HG03135 (cell line): ENCODE measurements at regions not wholly inside any gene's neighbourhood (a gene's known extent, or its start where the extent isn't known, plus 50 kb on each side); places are given as distances from the start of the nearest gene placed in this dataset.

ENCODE experiments used
- ATAC-seq: cut with Tn5 transposase; IDR thresholded peaks from one replicate; pipeline ENCODE4 v1.9.1; 2021; ENCODE audit warnings: mild to moderate bottlenecking, moderate library complexity; ENCODE audit not compliant: unreplicated experiment

DNA sequence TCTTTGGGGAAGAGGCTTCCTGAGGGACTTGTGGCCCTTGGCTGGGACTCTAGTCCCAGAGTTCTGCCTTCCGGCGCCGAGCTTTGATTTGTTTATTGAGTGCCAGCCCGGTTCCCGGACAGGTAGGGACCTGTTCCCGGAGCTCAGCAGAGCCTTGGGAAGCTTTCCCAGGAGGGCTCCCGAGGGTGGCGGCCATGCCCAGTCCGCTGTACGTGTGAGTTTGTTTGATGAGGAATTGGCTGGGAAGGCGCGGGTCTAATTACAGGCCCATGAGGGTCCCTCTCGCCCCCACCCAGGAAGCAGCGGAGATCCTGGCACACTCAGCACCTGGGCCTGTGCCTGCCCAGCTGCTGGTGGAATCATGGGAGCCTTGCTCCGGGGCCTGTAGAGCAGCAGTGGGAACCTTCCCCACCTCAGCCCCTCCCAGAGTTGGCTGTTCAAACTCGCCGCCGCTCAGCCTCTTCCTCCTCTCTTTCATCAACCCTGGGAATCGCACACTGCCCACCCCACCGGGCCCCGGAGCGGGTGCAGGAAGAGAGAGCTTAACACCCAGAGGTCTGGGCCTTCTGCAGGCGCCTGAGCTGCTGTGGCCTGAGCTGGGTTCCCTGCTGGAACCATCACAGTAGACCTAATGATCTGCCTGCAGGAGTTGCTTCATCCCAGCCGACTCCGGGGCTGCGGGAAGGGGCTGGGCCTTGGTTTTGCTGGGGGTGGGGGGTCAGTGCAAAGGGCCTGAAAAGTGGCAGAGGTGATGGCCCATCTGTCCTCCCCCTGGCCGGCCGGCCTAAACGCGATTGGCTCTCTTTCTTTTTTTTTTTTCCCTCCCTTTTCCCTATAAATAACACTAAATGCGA is 313.7 kb downstream of the SEC14L1 start:
- ATAC-seq, result no peak

DNA sequence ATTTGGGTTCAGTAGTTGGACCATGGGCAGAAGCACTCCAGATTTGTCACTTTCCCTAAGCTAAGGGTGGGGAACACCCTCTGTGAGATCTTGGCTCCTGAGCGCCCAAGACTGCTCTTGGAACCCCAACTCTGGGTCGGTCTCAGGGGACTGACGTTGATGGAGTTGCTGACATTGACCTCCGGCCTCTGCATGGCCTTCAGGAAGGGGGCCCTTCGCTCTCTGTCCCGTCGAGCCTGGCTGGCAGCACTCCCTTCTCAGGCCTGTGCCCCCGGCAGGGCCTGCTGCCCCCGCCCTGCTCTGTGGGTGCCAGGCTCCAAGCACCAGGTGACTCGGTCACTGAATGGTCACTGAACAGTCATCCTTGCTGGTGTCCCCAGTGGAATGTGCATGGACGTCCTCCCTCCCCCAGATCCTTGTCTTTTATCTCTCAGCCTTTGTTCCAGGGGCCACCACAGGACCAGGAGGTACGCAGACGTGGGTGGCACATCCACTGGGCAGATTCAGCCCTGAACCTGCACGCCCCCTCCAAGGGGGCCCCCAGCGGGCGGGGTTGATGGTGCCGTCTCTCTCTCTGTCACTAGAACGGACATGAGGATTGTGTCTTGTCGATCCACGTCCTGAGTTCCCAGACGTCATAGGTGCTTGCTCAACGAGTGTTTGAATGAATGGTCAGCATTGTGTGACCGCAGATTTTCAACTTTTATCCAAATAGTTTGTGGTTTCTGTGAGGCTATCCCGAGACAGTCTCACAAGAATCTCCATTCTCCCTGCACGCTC is 314.5 kb downstream of the SEC14L1 start:
- no peak for ATAC-seq

DNA sequence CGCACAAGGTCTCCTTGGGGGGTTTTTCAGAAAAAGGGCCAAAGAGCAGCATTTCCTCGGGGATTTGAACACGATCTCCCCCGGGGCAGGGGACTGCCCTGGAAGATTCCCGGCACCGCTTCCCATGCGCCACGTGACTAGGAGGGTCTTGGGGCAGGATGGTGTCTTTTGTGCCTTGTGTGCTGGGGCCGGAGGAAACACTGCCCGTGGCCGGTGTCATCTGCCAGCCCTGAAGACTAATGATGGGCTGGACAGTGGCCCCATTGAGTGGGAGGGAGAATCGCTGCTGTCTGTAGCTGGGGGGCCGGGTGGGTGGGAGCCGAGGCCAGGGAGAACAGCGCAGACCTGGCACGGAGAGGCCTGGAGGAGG is 315.1 kb downstream of the SEC14L1 start:
- ATAC-seq, result no peak

- no peak for ATAC-seq
Measured at GRCh38 chr17:77456271-77456950, 315.6 kb downstream of the SEC14L1 start.

DNA sequence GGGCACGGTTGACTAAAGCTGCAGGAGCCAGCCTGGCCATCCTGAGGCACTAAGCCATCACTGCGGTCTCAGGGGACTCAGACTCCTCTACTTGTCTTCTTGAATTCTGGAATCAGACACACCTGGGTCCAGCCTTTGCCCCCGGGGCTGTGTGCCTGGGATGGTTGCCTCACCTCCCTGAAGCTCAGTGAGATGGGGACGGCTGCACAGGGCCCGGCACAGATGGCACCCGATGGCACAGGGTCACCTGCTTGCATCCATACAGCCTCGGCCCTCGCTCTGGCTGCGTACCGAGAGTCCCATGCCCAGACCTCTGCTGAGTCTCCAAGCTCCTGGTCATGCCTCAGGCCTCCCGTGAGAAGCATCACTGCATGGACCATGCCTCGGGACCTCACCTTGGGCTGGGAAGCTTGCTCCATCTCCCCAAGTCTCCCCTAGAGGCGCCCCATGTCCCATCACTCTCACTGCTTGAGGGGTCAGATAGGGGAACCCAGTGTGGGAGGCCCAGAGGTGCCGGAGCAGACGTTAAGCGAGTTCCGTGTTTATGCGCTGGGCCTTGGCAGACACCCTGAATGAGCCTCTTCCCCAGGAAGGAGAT is 316.3 kb downstream of the SEC14L1 start:
- no peak for ATAC-seq

GRCh38 chr17:77457572-77458201 is 316.9 kb downstream of the SEC14L1 start:
- ATAC-seq, result no peak

GRCh38 chr17:77458202-77459017 is 317.6 kb downstream of the SEC14L1 start:
- ATAC-seq, result no peak

- ATAC-seq, result no peak
Measured at GRCh38 chr17:77459018-77459755, 318.4 kb downstream of the SEC14L1 start.

DNA sequence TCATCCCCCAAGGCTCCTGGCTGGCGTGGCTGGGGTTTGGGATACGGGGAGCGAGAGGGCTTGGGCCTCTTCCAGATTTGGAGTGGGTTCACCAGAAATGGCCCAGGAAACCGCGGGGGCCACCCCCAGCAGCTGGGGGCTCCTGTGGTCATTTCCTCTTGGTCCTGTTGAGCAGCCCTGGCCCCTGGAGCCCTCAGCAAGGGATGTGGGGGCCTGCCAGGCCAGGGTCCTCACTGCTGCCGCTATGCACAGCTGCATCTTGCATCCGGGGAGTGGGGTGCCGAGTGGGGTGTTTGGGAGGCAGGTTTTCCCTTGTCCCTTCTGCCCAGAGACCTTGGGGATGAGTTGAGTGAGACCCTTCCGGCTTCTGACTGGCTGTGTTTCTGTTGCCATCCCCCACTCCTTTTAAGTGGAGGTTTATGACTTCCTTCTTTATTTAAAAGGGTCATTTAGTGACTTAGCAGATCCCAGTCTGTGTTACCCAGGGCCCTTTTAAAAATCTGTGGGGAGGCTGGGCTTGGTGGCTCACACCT is 319.8 kb downstream of the SEC14L1 start:
- no peak for ATAC-seq

GRCh38 chr17:77461277-77462057 is 320.7 kb downstream of the SEC14L1 start:
- ATAC-seq, result no peak

DNA sequence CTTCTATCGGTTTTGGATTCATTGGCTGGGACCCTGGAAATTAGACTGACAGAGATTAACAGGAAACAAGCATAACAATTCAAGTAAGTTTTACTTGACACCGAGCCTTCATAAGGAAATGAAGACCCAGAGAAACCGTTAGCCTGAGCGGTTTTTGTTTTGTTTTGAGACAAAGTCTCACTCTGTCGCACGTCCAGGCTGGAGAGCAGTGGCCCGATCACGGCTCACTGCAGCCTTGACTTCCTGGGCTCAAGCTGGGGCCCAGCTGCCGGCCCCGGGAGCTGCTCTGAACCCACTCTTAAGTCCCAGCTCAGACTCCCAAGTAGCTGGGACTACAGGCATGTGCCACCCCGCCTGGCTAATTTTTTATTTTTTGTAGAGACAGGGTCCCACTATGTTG is 321.3 kb downstream of the SEC14L1 start:
- ATAC-seq, result peak; percentile 41

DNA sequence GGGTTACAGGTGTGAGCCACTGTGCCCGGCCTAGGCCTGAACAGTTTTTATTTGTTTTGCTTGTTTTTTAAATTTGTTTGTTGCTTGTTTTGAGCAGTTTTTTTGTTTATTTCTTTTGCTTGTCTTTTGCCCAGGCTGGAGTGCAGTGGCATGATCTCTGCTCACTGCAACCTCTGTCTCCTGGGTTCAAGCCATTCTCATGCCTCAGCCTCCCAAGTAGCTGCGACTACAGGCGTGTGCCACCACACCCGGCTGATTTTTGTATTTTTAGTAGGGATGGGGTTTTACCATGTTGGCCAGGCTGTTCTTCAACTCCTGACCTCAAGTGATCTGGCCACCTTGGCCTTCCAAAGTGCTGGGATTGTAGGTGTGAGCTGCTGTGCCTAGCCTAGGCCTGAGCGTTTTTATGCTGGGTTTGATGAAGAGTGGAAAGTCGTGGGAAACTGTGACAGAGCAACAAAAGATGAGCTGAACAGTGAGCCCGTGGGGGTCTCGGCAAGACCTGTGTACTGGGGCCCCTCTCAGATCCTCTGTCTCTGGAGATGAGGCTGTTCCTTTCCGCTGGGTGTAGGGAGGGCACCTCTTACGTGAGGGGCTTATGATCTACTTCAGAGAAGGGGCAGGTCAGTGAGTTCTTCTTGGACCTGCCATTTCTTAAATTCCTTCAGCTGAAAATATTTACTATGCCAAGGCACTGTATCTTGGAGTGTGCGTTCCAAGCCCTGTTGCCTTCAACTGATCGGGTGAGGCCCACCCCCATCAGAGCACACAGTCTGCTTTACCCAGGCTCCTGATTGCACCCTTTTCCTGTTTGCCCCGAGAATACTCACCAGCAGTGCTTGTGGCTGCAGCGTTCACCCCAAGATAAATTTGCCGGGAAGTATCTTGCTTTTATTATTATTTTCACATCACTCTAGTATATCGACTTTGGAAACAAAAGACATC is 322.1 kb downstream of the SEC14L1 start:
- ATAC-seq, result no peak

- ATAC-seq, result no peak
Measured at GRCh38 chr17:77464988-77465357, 324.2 kb downstream of the SEC14L1 start.

DNA sequence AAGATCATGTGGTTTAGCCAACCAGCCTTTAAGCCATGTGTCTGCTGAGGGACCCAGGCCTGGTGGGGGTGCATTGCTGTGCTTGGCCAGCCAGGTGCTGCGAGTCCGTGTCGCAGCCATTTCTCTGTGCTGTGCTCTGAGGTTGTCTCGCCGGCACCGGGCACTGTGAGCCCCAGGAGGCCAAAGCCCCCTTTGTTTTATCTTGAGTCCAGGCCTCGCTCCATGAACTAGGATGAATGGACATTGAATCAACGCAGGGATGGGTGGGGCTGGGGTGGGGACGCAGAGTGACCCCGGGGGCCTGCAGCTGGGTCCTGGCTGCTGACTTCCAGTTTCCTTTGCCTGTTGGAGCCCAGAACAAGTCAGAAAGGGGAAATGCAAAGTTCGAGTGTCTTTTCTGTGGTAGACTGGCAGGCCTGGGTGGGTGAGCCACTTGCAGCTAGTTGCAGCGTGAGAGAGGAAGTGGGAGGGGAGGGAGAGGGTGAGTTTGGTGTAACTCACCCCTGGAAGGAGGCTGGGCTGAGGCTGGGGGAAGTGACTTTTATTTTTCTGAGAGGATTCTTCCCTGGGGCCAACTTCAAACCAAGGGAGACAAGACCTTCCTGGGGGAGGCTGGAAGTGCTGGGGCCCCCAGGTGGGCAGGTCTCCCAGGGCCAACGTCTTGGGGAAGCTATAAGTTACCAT is 324.7 kb downstream of the SEC14L1 start:
- peak; percentile 53 for ATAC-seq

DNA sequence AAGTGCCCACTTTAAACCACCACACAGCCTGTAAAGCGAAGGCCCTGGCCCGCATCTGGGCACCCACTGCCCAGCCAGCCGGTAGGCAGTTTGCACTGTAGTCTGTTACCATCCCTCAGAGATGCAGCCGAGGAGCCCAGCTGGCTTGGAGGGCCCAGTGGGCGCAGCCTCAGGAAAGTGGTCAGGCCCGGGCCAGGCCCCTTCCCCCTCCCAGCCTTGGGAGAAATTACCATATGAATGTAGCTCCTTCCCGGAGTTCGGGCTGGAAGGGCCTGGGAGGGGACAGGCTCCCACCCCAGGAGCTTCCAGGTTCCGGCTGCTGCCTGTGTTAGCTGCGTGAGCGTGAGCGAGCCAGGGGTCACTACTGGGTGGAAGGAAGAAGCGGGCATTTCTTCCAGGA is 325.4 kb downstream of the SEC14L1 start:
- no peak for ATAC-seq

DNA sequence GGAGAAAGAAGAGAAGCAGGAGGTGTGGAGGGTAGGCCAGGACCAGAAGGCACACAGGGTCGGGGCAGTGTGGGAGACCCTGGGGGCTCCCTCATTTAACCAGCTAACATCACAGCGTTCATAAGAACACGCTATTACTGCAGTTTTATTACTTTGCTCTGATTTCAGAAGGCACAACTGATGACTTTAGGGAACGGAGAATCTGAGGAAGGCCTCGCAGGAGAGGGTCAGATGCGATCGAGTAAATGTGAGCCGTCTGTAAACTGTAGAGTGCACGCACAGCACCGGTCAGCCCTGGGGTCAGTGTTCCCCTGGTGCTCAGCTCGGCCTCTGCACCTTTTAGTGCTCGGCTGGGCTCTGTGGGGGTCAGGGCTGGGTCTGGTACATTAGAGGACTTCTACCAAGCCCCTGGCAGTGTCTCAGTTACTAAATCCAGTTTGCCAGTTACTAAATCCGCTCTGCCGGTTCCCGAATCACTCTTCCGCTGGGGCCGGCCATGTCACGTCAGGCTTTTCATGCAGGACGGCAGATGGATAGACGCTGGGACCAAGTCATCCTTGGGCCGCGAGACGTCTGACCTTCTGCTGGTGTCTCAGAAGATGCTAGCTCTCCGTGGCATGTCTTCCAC is 325.9 kb downstream of the SEC14L1 start:
- ATAC-seq, result no peak
